Colon (tissue), 2 donors: ENCODE measurements at regions not wholly inside any gene's neighbourhood (a gene's known extent, or its start where the extent isn't known, plus 50 kb on each side); places are given as distances from the start of the nearest gene placed in this dataset.
"Not testable (repeated sequence)": the region's sequence is repeated elsewhere in the genome, so short reads cannot be mapped to it uniquely, and the experiment has no call there.

Experiments used
- FAIRE-seq: peaks from 2 replicates; lab custom pipeline; 2012; peaks lifted over from hg19 to GRCh38; lab: Jason Lieb, UNC
- donor health status: control.
- donor health status: control.

DNA sequence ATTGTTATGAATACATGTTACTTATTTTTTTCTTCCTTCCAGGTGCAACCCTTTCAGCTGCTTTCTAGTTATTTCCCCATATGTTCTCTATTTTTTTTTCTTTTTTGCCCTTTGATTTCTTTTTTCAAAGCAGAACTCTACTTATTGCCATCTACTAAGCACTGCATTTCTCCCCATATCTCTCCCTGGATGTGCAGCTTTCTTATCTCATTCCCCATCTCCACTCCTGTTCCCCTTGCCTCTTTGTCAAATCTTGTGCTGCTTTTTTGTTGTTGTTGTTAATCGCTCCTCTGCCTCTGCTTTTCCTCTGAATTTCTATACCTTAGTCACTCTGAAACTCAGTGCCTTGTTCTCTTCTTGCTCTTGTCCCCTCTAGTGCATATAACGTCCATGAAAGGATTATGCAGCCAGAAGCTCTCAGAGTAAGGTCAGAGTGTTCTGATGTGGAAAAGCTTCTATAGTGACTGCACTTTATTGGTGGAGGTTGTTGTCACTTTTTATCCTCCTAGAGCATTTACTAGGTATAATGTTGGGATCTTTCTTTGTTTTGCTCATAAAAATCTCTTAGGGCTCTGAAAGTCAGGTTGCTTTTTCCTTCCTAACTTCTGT, 51.1 kb upstream of the JADE1 start:
- no peak for FAIRE-seq

DNA sequence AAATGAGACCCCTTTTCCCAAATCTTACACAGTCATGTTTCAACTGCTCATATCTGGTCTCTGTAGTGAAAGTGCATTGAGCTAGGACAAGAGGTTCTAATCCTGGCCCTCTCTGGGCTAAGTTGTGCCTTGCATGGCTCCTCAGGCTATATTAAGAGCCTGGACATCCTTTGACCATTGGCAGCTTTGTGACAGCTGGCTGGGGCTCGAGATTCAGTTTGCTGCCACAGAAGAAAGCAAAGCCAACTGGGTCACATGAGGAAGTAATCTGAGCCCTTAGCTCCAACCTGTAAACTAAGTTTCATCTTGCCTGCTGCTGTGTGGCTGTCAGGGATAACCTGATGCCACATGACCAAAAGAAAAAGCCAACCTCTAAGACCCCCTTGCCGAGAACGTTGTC, 51.8 kb upstream of the JADE1 start:
- no peak for FAIRE-seq

DNA sequence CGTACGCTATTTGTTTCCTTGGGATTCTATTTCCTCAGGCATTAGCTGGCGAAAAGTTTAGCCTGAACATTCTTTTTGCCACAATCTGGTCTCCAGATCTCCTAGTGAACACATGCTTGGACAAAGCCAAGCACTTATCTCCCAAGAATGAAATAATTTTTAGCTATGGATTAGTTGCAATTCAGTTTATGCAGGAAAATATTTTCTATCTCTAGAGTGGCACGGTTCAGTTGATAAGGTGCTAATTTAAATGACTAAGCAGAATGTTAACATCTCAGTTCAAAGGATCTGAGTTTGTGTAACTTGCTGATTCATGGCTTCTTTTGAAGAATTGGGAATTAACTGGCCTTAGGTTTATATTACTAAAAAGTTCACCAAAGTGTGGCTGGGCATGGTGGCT, 58.1 kb upstream of the JADE1 start:
- no peak for FAIRE-seq

DNA sequence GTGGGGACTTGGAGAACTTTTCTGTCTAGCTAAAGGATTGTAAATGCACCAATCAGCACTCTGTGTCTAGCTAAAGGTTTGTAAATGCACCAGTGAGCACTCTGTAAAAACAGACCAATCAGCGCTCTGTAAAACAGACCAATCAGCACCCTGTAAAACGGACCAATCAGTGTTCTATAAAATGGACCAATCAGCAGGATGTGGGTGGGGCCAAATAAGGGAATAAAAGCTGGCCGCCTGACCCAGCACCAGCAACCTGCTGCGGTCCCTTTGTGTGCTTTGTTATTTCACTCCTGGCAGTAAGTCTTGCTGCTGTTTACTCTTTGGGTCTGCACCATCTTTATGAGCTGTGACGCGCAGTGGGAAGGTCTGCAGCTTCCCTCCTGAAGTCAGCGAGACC, 67.8 kb upstream of the JADE1 start:
- FAIRE-seq, result not testable (repeated sequence)

DNA sequence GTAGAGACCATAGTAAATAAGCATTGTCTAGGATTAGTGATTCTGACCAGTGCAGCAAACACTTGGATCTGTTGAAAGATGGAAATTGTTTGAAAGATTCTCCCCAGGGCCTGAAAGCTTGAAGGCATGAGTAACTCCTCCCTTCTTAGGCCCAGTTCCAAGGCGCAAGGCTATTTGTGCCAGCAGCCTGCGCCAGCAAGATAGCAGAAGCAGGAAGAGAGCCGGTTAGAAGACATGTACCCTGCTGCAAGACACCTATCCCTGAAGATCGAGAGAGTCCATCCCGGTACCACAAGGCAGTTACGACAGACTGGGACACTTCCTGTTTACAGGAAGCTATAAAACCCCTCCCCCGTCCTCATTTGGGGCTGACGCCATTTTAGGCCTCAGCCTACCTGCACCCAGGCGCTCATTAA, 72.4 kb upstream of the JADE1 start:
- FAIRE-seq, result no peak

DNA sequence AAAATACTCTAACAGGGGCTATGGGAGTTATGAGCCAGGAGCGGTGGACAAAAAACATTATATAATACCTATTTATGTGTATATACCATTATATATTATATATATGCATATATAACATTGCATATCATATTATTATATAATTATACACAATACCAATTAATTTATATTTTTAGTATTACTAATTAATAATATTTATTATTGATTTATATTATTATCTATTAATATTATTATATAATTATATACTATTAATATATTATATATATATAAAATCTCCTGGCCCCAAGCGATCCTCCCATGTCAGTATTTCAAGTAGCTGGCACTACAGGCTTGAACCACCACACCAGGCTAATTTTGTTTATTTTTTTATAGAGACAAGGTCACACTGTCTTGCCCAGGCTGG, 73.8 kb upstream of the JADE1 start:
- FAIRE-seq, result peak; percentile 45

DNA sequence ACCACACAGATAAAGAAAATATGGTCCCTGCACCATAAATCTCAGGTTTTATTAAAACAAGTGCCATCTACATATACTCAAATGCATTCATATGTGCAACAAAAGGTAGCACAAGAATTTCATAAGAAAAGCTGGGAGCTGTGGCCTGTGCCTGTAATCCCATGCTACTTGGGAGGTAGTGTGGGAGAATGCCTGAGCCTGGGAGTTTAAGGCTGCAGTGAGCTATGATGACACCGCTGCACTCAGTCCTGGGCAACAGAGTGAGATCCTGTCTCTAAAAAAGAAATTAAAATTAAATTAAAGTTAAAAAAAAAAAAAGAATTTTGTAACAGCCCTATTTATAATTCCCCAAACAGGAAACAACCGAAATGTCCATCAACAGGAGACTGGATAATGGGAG, 81.3 kb upstream of the JADE1 start:
- no peak for FAIRE-seq

DNA sequence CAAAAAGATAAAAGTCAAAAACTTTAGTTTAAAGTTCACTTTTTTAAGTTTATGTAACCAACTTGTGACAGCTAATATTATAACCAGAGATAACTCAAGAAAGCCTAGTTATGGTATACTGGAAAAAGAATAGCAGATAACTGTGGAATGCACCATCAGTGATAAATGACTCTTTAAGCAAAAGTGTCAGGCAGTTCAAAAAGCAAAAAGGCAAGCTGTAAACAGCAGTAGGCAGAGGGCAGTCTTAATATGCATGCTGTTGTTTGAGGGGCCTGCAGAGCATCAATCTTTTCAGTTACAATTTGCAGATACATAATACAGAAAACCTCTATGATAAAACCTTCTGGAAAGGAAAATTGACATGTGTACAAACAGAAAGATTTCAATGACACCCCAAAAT, 81.8 kb upstream of the JADE1 start:
- no peak for FAIRE-seq

DNA sequence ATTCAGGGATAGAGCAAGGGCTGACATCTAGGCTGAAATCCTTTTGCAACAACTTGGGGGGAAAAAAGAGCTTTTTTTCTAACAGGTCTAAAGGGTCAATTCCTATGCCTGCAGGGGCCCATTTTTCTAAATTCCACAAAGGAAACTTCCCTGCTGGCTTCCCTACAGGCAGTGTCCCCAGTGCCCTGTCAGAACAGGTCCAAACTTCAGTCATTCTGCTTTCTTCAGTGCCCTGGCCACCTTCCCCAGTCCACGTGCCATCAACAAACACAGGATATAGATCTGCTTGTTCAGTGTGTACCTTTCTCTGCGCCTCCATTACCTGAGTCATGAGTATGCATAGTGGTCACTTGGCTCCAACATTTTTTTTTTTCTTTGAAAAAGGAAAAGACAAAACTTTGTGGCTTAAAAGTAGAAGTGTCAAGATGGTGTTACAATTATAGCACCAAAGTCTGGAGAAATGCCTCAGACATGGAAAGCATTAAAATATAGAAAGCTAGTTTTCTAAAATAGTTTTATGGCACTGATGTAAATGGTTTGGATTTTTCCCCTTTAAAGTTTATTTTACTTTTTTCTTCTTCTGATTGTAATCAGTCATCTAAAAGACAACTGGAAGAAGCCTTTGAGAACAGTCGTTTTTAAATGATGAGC, 84.0 kb upstream of the JADE1 start:
- FAIRE-seq, result no peak

DNA sequence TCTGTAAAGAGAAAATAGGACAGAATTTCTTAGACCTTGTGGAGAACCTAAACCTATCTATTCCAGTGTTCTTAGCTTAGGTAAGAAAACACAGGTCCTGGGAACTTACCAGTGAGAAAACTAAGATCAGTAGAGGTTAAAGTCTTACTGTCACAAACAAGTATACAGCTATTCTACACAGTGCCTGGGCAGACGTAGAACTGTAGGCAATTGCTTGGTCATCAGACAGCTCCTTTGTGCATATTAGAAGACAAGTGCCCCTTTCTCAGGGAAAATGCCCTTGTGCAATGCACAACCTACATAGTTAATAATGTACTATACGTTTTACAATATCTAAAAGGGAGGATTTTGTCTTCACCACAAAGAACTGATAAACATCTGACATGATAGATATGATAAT, 86.6 kb upstream of the JADE1 start:
- FAIRE-seq, result no peak

DNA sequence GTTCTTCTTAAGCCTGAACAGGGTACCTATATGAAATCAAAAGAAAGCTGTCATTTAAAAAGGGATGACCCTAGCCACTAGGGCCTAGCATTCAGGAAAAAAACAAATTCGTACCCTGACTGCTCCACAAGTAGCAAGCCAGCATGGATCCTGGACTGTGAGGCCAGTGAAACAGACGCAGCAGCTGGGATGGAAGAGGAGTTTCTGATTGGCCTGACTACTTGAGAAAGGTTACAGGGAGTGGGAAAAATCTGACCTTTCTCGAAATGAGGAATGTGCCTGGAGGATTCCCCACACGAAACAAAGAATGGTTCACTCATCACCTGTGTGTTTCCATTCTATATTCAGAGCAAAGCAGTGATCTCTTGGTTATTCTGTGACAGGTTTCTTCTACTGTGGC, 87.6 kb upstream of the JADE1 start:
- no peak for FAIRE-seq

DNA sequence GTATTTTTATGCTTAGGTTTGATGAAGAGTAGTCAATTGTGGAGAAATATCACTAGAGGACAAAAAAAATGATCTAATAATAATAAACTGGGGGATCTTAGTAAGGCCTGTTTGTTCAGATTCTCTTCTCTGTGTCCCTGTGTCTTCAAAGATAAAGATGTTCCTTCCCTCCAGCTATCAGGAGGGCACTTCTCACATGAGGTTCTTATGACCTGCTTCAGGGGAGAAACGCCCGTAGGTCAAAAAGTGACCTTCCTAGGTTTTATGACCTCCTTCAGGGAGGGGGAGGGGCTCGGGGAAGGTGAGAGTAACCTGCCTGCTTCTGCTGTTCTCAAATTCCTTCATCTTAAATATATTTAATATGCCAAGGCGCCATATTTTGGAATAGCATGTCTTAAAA, 89.2 kb upstream of the JADE1 start:
- no peak for FAIRE-seq

DNA sequence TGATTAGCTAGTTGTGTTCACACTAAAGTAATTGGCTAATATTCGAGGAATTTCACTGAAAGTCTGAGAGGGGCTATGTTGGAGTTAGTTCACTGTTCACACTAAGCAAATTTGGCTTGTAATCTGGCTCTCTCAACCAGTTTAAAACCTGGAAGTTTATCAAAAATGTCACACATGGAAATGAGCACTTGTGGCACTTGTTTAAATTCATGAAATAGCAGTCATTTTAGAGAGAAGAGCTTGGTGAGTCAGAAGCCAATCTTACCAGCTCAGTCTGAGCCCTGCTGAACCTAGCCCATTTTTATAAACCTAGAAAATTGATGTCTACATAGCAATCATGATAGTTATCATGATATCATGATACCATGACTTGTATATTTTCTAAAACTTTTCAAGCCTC, 90.7 kb upstream of the JADE1 start:
- FAIRE-seq, result no peak

DNA sequence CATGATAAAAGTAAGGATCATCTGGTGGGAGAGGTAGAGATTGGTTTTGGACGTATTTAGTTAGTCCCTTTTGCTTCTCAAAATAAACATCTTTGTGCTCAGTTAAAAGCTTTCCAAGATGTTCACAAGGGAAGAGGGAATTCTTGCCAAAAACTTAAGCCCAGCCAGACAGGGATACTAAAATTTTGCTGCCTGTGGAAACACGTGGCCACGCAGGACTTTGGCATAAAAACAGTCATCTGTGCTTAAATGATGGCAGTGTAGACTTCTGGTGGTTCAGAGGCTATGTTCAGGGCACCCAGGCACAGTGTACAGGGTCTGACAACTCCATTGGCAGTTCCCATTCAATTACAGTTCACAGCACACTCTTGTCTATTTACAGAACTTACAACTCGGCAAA, 93.2 kb upstream of the JADE1 start:
- FAIRE-seq, result no peak

DNA sequence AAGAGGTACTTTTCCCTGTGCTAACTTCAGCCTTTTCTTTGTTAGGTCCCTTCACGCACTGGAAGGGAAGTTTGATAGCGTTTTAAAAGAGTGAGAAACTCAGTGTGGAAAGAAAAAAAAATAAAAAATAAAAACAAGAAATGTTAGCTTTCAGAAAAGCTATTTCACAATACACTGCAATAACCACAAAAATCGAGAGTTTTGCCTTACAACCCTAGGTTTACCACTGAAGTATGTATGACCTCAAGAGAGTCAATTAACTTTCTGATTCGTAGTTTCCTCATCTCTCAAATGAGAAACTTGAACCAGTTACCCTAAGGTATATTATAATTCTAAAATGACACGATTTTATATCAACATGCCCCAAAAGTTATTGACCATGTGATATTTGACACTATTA, 93.9 kb upstream of the JADE1 start:
- no peak for FAIRE-seq

DNA sequence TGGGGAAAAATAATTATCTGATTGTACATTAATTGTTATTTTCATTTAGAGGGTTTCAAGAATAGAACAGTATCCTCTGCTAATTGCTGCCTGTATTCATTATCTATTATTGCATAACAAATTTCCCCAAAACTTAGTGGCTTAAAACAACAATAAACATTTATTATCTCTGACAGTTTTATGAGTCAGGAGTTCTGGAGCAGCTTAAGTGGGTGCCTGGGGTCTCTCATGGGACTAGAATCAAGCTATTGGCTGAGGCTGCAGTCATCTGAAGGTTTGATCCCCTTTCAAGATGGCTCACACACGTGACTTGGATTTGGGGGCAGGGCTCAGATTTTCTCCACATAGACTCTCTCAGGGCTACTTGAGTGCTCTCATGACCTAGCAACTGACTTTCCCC, 98.1 kb upstream of the JADE1 start:
- FAIRE-seq, result no peak

DNA sequence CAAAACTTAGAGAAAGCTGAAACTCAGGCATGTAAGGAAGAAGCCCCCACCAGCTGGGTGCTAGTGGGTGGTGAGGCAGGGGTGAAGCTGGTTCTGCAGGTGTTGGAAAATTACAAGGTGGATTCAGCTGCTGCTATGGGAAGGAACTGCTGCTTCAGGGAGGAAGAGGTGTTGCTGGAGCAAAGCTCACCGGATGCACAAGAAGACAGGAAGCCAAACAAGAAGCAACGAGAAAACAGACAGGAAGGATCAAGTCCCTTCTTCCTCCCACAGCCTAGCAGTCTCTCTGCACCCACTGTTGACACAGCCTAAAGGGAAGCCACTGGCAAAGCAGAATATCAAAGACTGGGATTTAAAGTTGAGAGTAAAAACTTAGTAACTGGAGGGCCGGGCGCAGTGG, 100.2 kb upstream of the JADE1 start:
- FAIRE-seq, result no peak

DNA sequence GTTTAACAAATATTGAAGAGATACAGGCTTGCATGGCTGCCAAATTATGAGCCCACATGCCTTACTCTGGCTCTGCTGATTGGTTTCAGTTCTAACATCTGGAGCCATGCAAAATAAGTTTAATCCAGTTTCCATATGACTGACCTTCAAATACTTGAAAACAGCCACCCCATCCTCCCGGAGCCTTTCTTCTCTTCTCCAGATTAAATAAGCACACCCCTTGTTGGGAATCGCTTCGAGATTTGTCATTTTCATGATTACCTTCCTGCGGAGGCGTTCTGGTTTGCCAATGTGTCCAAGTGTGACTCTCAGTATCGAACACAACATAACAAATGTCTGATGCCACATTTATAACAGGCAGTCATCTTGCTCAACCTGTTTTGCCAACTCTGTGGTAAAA, 101.6 kb upstream of the JADE1 start:
- FAIRE-seq, result no peak

DNA sequence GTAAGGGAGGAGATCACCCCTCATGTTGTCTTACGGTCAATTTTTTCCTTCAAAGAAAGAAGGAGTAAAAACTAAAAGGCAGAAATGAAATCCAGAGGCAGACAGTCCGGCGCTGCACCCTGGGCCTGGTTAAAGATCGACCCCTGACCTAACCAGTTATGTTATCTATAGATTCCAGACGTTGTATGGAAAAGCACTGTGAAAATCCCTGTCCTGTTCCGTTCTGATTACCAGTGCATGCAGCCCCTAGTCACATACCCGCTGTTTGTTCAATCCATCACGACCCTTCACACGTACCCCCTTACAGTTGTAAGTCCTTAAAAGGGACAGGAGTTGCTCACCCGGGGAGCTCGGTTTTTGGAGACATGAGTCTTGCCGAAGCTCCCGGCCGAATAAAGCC, 105.6 kb upstream of the JADE1 start:
- FAIRE-seq, result no peak

DNA sequence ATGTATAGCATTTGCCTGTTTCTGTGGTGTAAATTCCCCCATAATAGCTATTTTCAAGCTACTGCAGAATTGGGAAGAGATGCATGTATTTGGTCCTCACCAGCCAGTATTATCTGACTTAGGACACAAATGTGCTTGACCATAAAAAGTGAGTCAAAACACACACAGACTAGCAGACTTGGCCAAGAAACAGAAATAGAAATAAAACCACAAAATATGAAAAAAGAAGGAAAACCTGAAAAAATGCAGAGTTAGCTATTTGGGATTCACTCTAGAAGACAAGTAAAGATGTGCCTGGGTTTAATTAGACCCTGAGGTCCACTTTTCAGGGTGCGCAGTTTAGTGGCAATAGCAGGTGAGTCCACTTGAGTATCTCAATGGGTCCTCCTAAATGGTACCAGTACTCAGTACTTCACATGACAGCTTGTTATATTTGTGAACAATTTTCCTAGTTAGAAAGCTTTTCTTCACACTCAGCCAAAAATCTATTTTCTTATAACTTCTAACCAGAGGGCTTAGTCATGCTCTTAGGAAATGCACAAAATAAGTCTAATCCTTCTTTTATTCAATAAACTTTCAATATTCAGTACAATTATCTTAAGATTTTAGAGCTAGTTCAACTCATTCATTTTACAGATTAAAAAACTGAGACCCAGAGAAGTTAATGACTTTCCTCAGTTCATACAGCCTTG, 108.7 kb upstream of the JADE1 start:
- no peak for FAIRE-seq

DNA sequence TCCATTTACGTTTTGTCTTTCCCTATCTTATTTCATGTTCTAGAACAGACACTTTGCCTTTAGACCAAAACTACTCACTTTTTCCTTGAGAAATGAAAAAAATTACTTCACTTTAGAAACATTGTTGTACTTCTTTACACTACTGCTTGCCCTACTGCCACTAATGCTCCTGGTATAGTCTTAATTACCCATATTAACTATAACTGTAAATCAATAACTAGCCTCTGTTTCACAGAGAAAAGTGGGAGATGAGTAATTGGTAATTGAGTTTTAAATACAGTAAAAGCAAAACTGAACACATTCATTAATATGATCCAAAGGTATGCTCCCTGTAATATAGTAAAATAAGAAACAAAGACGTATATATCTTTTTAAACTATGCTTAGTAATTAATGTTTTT, 111.1 kb upstream of the JADE1 start:
- FAIRE-seq, result no peak

DNA sequence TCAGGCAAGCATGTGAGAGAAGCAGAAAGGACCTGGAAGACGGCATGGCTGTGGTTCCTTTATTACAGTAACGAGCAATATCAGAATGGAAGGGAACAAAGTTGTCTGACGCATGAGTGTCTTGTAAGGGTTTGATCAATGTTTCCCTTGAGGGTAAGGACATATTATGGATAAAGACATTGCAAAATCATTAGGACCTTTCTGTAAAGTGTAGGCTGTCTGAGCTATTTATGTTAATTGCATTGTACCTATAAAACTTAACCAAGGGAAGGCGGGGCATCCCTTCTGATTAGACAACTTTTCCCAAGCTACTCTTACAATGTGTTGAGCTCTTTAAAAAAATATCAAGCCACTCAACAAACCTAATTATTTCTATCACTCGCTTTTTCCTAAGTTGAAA, 112.2 kb upstream of the JADE1 start:
- FAIRE-seq, result no peak

DNA sequence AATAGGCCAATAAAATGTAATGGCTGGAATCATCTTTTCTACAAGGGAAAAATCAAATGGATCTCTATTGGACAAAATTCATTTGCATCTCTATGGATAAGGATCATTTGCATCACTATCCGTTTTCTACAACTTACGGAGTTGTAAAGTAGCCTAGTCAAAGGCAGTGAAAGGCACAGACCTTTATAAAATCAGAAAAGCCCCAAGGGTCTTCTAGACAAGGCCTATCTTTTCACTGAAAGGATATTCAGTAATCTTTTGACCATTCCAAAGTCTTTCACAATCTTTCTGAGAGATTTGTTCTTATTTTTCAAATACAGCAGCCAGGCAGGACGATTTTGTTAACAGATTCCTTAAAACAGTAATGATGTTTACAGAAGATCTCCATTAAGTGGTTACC, 119.5 kb upstream of the JADE1 start:
- FAIRE-seq, result no peak

DNA sequence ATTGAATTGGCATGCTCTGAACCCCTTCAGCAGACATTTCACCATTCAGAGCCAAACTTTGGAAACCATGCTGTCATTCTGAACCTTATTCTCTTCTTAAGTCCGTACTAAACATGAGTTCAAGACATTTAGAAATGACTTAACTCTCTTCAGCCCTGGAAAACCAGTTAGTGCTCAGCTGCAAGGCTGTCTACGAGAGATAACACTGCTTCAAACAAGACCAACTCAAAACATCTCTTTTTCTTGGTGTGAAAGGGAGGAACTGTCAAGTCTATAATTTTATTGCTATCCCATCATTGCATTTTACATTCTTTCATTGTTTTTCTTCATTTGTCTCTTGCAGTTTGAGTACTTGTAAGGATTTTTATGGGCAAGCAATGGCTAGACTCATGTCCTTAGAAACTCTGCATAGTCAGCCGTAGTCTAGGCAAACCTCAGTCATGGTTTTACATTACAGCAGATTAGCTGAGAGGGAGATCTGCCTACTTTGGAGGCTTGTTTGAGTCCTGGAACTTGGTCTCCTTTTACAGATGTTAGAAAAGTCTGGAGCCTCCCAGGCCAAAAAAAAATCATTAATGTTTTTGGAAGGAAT, 120.6 kb upstream of the JADE1 start:
- FAIRE-seq, result no peak
